ENCODE measurements at regions not wholly inside any gene's neighbourhood (a gene's known extent, or its start where the extent isn't known, plus 50 kb on each side); places are given as distances from the start of the nearest gene placed in this dataset.

DNA sequence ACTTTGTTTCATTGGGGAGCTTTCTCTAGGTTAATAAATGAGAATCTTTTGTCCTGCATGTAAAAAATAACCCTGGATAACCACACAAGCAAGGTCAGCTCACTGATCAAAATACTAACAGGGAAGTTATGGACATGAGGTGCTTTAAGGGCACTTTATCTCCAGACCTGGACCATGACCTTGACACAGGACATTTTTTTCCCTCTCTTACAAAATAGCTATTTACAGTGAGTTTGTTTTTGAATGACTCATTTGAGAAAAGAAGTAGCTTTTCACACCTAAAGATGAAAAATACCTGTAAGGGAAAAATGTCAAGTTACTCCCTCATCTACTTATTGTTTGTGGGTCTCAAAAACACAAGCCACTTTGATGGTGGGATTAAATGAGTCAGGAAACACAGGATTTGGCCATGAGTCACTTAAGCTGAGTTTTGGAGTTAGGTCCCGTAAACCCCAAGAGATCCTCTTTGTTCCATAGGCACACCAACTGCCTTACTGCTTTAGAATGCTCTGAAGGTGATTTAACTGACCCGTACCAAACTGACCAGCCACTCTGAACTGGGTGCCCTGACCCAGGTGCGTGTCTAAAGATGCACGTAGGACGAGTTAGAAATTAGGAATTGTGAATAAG, 479.3 kb upstream of the NXPH2 start:
- 85 to 92% methylated on average over 4 to 5 of the region's 5 CpGs for WGBS, 2 donors (ENCODE audit: low coverage in 1 of 2)
- Histone ChIP-seq H3K27me3 (no peaks in the 10 kb centered on the region), H3K27ac (no peak overlapping the region), H3K4me1 (no peaks in the 10 kb centered on the region), H3K9me3 (no peaks in the 10 kb centered on the region), H3K36me3 (no peaks in the 10 kb centered on the region), H3K4me3 (no peak overlapping the region)
- TF ChIP-seq, protein P1, sequence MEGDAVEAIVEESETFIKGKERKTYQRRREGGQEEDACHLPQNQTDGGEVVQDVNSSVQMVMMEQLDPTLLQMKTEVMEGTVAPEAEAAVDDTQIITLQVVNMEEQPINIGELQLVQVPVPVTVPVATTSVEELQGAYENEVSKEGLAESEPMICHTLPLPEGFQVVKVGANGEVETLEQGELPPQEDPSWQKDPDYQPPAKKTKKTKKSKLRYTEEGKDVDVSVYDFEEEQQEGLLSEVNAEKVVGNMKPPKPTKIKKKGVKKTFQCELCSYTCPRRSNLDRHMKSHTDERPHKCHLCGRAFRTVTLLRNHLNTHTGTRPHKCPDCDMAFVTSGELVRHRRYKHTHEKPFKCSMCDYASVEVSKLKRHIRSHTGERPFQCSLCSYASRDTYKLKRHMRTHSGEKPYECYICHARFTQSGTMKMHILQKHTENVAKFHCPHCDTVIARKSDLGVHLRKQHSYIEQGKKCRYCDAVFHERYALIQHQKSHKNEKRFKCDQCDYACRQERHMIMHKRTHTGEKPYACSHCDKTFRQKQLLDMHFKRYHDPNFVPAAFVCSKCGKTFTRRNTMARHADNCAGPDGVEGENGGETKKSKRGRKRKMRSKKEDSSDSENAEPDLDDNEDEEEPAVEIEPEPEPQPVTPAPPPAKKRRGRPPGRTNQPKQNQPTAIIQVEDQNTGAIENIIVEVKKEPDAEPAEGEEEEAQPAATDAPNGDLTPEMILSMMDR (IDR thresholded peaks at IDR 0.05), result no peak
- TF ChIP-seq EP300 (IDR thresholded peaks at IDR 0.05; ENCODE audit: low read depth) (no peak), POLR2AphosphoS5 (IDR thresholded peaks at IDR 0.05) (no peak), POLR2A (IDR thresholded peaks at IDR 0.05) (no peak)
- no peak for DNase-seq
- intact Hi-C loops (cut with DNase I; ENCODE audit: low total_unique reads), result no loop called here
- in situ Hi-C loops (cut with MboI; ENCODE audit: low pct_ligation_motif_present in 1 of 4, low pct_unique_long_range_greater_than_20kb in 1 of 4, low sequenced_read_pairs in 3 of 4), result no loop called here

DNA sequence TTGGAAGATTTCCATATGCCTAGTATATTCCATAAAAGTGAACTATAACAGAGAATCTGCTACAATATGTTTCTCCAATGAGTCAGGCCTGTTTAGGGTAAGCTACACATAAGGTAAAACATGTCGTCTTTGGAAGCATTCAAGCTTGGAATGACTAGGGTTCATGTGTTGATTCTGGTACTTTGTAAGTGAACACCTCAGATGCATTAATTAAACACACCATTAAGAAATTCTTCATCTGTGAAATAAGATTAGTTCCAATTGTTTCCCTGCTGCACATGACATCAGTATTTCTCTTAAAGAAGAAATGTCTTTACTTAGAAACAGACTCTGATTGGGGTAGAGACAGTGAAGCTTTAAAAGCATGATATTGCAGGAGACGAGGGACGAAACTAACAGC, 461.1 kb upstream of the NXPH2 start:
- in situ Hi-C loops (cut with MboI; ENCODE audit: low pct_ligation_motif_present in 1 of 4, low pct_unique_long_range_greater_than_20kb in 1 of 4, low sequenced_read_pairs in 3 of 4) (no loop called here), intact Hi-C loops (cut with DNase I; ENCODE audit: low total_unique reads) (no loop called here)
- no peak overlapping the region for H3K4me3 ChIP-seq
- H3K27me3 ChIP-seq, result no peaks in the 10 kb centered on the region
- H3K9me3 ChIP-seq, result no peaks in the 10 kb centered on the region
- no peaks in the 10 kb centered on the region for H3K4me1 ChIP-seq
- no peak overlapping the region for H3K27ac ChIP-seq
- TF ChIP-seq, protein P1 (IDR thresholded peaks at IDR 0.05), result no peak
- no peak for TF ChIP-seq POLR2A (IDR thresholded peaks at IDR 0.05)
- TF ChIP-seq POLR2AphosphoS5 (IDR thresholded peaks at IDR 0.05), result no peak
- TF ChIP-seq EP300 (IDR thresholded peaks at IDR 0.05; ENCODE audit: low read depth), result no peak
- no peaks in the 10 kb centered on the region for H3K36me3 ChIP-seq
- WGBS, 2 donors (ENCODE audit: low coverage in 1 of 2), result 78 to 93% methylated on average over 2 to 3 of the region's 3 CpGs
- DNase-seq, result no peak

DNA sequence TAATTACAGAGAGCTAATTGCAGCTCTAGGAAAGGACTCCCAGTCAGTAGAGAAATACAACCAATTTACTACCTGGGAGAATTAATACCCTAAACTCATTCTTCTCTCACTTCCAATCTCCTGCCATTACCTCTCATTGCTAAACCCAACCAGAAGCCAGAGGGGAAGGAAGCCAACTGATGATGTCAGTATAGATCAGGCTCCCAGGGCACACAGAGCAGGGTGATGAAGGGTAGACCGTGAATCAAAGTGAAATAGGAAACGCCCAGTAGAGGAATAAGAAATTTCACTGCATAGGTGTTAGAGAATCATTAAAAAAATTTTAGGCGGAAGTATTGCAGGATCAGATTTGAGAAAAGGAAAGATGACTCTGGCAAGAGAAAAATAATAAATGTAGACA, 456.8 kb upstream of the NXPH2 start:
- Histone ChIP-seq H3K27me3 (no peaks in the 10 kb centered on the region), H3K4me1 (no peaks in the 10 kb centered on the region), H3K9me3 (no peaks in the 10 kb centered on the region), H3K4me3 (no peak overlapping the region), H3K27ac (no peak overlapping the region), H3K36me3 (no peaks in the 10 kb centered on the region)
- WGBS, 2 donors (ENCODE audit: low coverage in 1 of 2), result 67 to 76% methylated on average over 3 of the region's 3 CpGs
- TF ChIP-seq, protein P1 (IDR thresholded peaks at IDR 0.05), result no peak
- TF ChIP-seq EP300 (IDR thresholded peaks at IDR 0.05; ENCODE audit: low read depth) (no peak), POLR2AphosphoS5 (IDR thresholded peaks at IDR 0.05) (no peak), POLR2A (IDR thresholded peaks at IDR 0.05) (no peak)
- DNase-seq, result no peak
- intact Hi-C loops (cut with DNase I; ENCODE audit: low total_unique reads), result no loop called here
- in situ Hi-C loops (cut with MboI; ENCODE audit: low pct_ligation_motif_present in 1 of 4, low pct_unique_long_range_greater_than_20kb in 1 of 4, low sequenced_read_pairs in 3 of 4), result no loop called here

DNA sequence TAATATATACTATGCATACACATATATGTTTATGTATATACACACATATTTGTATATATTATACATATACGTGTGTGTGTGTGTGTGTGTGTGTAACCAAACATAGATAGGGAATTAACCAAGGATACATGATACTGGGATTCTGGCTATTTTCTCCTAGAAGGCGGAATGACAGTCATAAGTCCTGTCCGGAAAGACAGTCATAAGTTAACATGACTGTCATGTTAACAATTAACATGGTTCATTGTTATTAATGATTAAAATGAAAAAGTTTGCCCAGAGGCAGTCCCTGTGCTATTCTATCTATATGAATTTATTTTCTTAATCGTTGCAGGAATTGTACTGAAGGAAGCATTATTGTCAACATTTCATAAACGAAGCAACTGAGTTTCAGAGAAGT, 450.7 kb upstream of the NXPH2 start:
- H3K9me3 ChIP-seq, result no peaks in the 10 kb centered on the region
- no peak overlapping the region for H3K27ac ChIP-seq
- TF ChIP-seq POLR2AphosphoS5 (IDR thresholded peaks at IDR 0.05), result no peak
- TF ChIP-seq, protein P1 (IDR thresholded peaks at IDR 0.05), result no peak
- no peak for TF ChIP-seq EP300 (IDR thresholded peaks at IDR 0.05; ENCODE audit: low read depth)
- no peak for TF ChIP-seq POLR2A (IDR thresholded peaks at IDR 0.05)
- H3K27me3 ChIP-seq, result no peaks in the 10 kb centered on the region
- WGBS, 2 donors (ENCODE audit: low coverage in 1 of 2), result 66 to 71% methylated on average over 5 of the region's 5 CpGs
- H3K36me3 ChIP-seq, result no peaks in the 10 kb centered on the region
- in situ Hi-C loops (cut with MboI; ENCODE audit: low pct_ligation_motif_present in 1 of 4, low pct_unique_long_range_greater_than_20kb in 1 of 4, low sequenced_read_pairs in 3 of 4) (no loop called here), intact Hi-C loops (cut with DNase I; ENCODE audit: low total_unique reads) (no loop called here)
- no peak for DNase-seq
- H3K4me1 ChIP-seq, result no peaks in the 10 kb centered on the region
- H3K4me3 ChIP-seq, result no peak overlapping the region
